Natural killer cell (primary cell): ENCODE measurements at regions not wholly inside any gene's neighbourhood (a gene's known extent, or its start where the extent isn't known, plus 50 kb on each side); places are given as distances from the start of the nearest gene placed in this dataset.

Source experiments
- ATAC-seq, 3 donors: fragments of 150-1000 bp in 2 of 3; fragments of 200-7000 bp in 1 of 3; cut with Tn5 transposase; 1 replicate in 1 of 3; 2 replicates in 2 of 3; pipeline ENCODE4 v1.10.0; 2021; ENCODE audit warnings: mild to moderate bottlenecking in 2 of 3, moderate library complexity in 2 of 3
- DNase-seq, 2 donors: peaks; one replicate each; pipeline versions ENCODE4 v3.0.0 to v3.0.0-alpha.2; 2013 to 2021; ENCODE audit warnings: mixed read lengths in 1 of 2
- H3K27ac ChIP-seq: one replicate; pipeline ENCODE4 v1.5.1; 2013; ENCODE audit warnings: mild to moderate bottlenecking, low read length
- H3K27me3 ChIP-seq: one replicate; pipeline ENCODE4 v1.6.1; 2013; ENCODE audit warnings: low read length; ENCODE audit not compliant: control insufficient read depth, insufficient read depth
- H3K36me3 ChIP-seq: one replicate; pipeline ENCODE4 v1.6.1; 2013; ENCODE audit warnings: low read length; ENCODE audit not compliant: control insufficient read depth, insufficient read depth
- H3K4me1 ChIP-seq: one replicate; pipeline ENCODE4 v1.6.1; 2013; ENCODE audit warnings: low read length; ENCODE audit not compliant: control insufficient read depth, insufficient read depth
- H3K4me3 ChIP-seq: one replicate; pipeline ENCODE4 v1.5.1; 2013; ENCODE audit warnings: low read length
- H3K9me3 ChIP-seq: one replicate; pipeline ENCODE4 v1.6.1; 2013; ENCODE audit warnings: low read length; ENCODE audit not compliant: control insufficient read depth, insufficient read depth
- H3K27ac Mint-ChIP-seq, 2 donors: one replicate each; pipeline ENCODE4 v1.8.0; 2022; ENCODE audit warnings: mild to moderate bottlenecking in 2 of 2, mixed read lengths in 2 of 2, moderate library complexity in 1 of 2
- H3K27me3 Mint-ChIP-seq, 2 donors: one replicate each; pipeline ENCODE4 v1.8.0; 2022; ENCODE audit warnings: low read depth in 2 of 2, mixed read lengths in 2 of 2
- H3K36me3 Mint-ChIP-seq: one replicate; pipeline ENCODE4 v1.8.0; 2022; ENCODE audit warnings: mixed read lengths
- H3K4me1 Mint-ChIP-seq, 2 donors: one replicate each; pipeline ENCODE4 v1.8.0; 2022; ENCODE audit warnings: mixed read lengths in 2 of 2
- H3K4me3 Mint-ChIP-seq: one replicate; pipeline ENCODE4 v1.8.0; 2022; ENCODE audit warnings: mild to moderate bottlenecking, moderate library complexity, mixed read lengths
- H3K9me3 Mint-ChIP-seq, 2 donors: one replicate each; pipeline ENCODE4 v1.8.0; 2022; ENCODE audit warnings: mixed read lengths in 2 of 2
- CTCF ChIP-seq: fragments of 200-600 bp; IDR thresholded peaks from one replicate; pipeline ENCODE4 v1.8.0; 2022; ENCODE audit warnings: antibody characterized with exemption
- WGBS: methylation state at CpG from one replicate; pipeline ENCODE4 v1.1.7; 2013; ENCODE audit warnings: missing lambda C conversion rate; ENCODE audit not compliant: insufficient coverage; 5-methylcytosine and 5-hydroxymethylcytosine counted together
- intact Hi-C: fragments of 100-400 bp; cut with micrococcal nuclease; formaldehyde crosslinking; loops from one replicate; pipeline ENCODE4 v1.14.2; 2022

GRCh38 chr12:4822572-4822971, 87.1 kb upstream of the KCNA1 start:
- H3K9me3 ChIP-seq, result no peaks in the 10 kb centered on the region
- peaks cover 0 to 5% of the 10 kb centered on the region in 2 donors for H3K27me3 Mint-ChIP-seq
- H3K9me3 Mint-ChIP-seq, result no peaks in the 10 kb centered on the region
- no peak for ATAC-seq
- H3K36me3 ChIP-seq, result no peaks in the 10 kb centered on the region
- H3K27me3 ChIP-seq, result no peaks in the 10 kb centered on the region
- no peaks in the 10 kb centered on the region for H3K36me3 Mint-ChIP-seq
- intact Hi-C loops, result no loop called here
- no peak overlapping the region for H3K27ac Mint-ChIP-seq
- no peak overlapping the region for H3K4me3 ChIP-seq
- no peak overlapping the region for H3K27ac ChIP-seq
- DNase-seq, result no peak
- no peak for TF ChIP-seq CTCF
- peaks cover 25% of the 10 kb centered on the region for H3K4me1 ChIP-seq
- H3K4me1 Mint-ChIP-seq, result peaks cover 44 to 56% of the 10 kb centered on the region in 2 donors
- H3K4me3 Mint-ChIP-seq, result no peak overlapping the region
- 95% methylated on average over 11 of the region's 11 CpGs for WGBS

GRCh38 chr12:4824380-4824779, 85.3 kb upstream of the KCNA1 start:
- H3K36me3 ChIP-seq, result no peaks in the 10 kb centered on the region
- peaks cover 34% of the 10 kb centered on the region for H3K4me1 ChIP-seq
- Mint-ChIP-seq H3K27me3 (peaks cover 0 to under 1% of the 10 kb centered on the region in 2 donors), H3K27ac (peak overlapping the region in 1 of 2 donors; percentile 46), H3K4me1 (peaks cover 52 to 61% of the 10 kb centered on the region in 2 donors), H3K9me3 (no peaks in the 10 kb centered on the region), H3K36me3 (no peaks in the 10 kb centered on the region), H3K4me3 (no peak overlapping the region)
- H3K4me3 ChIP-seq, result no peak overlapping the region
- no peak for DNase-seq
- ATAC-seq, result no peak
- no peaks in the 10 kb centered on the region for H3K27me3 ChIP-seq
- 96% methylated on average over 7 of the region's 8 CpGs for WGBS
- H3K27ac ChIP-seq, result no peak overlapping the region
- intact Hi-C loops, result no loop called here
- H3K9me3 ChIP-seq, result no peaks in the 10 kb centered on the region
- no peak for TF ChIP-seq CTCF

- H3K36me3 ChIP-seq, result no peaks in the 10 kb centered on the region
- H3K27ac ChIP-seq, result no peak overlapping the region
- Mint-ChIP-seq H3K27ac (peak overlapping the region; percentile 71 to 75), H3K4me1 (peaks cover 60 to 69% of the 10 kb centered on the region in 2 donors), H3K9me3 (no peaks in the 10 kb centered on the region), H3K36me3 (no peaks in the 10 kb centered on the region), H3K27me3 (no peaks in the 10 kb centered on the region), H3K4me3 (peak overlapping the region; percentile 43)
- no peak overlapping the region for H3K4me3 ChIP-seq
- ATAC-seq (peak; percentile 55 to 72 (median 62)), DNase-seq (peak in 1 of 2 donors; percentile 37)
- no peaks in the 10 kb centered on the region for H3K9me3 ChIP-seq
- H3K4me1 ChIP-seq, result peaks cover 38% of the 10 kb centered on the region
- 45% methylated on average over 3 of the region's 4 CpGs for WGBS
- no peaks in the 10 kb centered on the region for H3K27me3 ChIP-seq
- intact Hi-C loops, result no loop called here
- TF ChIP-seq CTCF, result no peak
Measured at GRCh38 chr12:4825011-4825858, 84.5 kb upstream of the KCNA1 start.
